NB4 (cell line): ENCODE measurements at regions not wholly inside any gene's neighbourhood (a gene's known extent, or its start where the extent isn't known, plus 50 kb on each side); places are given as distances from the start of the nearest gene placed in this dataset.

Experiments
- DNase-seq: peaks from one replicate; pipeline ENCODE4 v3.0.0; 2010; ENCODE audit warnings: low read depth
- H3K4me3 ChIP-seq: one replicate; pipeline ENCODE4 v1.5.1; 2011; ENCODE audit warnings: mild to moderate bottlenecking, low read depth, low read length, moderate library complexity
- CTCF ChIP-seq: IDR thresholded peaks from one replicate; pipeline ENCODE4 v1.5.1; 2012; ENCODE audit warnings: low read depth, low read length
- MYC ChIP-seq: IDR thresholded peaks from 2 replicates; pipeline ENCODE4 v1.6.1; 2011; ENCODE audit warnings: low read depth, low read length
- POLR2A ChIP-seq: IDR thresholded peaks from 2 replicates; pipeline ENCODE4 v1.6.1; 2011; ENCODE audit warnings: mild to moderate bottlenecking; ENCODE audit not compliant: insufficient read length; ENCODE audit errors: extremely low read depth
- TF ChIP-seq, protein P1 (sequence below): IDR thresholded peaks from 2 replicates; pipeline ENCODE4 v1.6.1; 2011; ENCODE audit warnings: low read depth, low read length

GRCh38 chr9:2263665-2264064 lies 248.5 kb downstream of the SMARCA2 start:
- TF ChIP-seq, protein P1, sequence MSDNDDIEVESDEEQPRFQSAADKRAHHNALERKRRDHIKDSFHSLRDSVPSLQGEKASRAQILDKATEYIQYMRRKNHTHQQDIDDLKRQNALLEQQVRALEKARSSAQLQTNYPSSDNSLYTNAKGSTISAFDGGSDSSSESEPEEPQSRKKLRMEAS = no peak
- TF ChIP-seq POLR2A = no peak
- TF ChIP-seq CTCF = no peak
- TF ChIP-seq MYC = no peak
- no peak overlapping the region for H3K4me3 ChIP-seq
- peak; percentile 70 for DNase-seq

DNA sequence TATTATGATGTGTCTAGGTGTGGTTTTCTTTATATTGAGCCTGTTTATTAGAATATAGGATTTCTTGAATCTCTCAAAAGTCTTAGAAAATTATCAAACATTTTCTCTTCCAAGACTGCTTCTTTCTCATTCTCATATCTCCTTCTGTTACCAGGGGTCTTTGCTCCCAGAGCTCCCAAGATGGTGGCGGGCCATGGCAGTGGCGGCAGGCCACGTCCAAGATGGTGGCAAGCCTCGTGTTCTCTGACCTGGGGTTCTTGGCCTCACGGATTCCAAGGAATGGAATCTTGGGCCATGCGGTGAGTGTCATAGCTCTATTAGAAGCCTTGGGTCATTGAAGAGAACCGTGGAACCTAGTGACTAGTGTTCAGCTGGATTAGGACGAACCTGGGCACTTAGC lies 248.9 kb downstream of the SMARCA2 start:
- no peak for DNase-seq
- H3K4me3 ChIP-seq = no peak overlapping the region
- TF ChIP-seq, protein P1 = no peak
- TF ChIP-seq MYC (no peak), CTCF (no peak)

DNA sequence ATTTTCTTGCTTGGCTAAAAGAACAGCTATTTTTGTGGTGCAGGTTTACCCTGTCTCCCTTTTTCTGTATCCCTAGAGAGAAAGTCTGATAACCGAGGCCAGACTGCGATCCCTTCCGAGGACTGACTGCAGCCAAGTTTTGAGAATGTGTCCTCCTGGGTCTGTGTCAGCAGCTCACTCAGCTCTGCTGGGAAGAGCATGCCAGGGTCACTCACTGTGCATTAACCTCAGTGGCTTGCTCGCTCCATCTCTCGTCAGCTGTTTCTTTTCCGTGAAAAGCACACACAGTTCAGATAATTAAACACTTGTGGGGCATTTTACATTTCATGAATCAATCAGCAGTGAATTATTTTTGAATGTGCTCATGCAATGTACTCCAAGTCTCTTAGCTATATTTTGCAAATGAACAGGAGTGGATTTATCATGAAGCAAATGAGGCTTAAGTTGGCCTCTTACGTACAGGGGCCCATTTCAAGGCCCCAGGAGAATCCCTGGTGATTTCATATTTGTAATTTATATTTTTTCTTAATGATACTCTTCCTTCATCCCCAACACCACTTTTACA lies 252.1 kb downstream of the SMARCA2 start:
- TF ChIP-seq CTCF (no peak), POLR2A (no peak), MYC (no peak)
- TF ChIP-seq, protein P1 = no peak
- H3K4me3 ChIP-seq = no peak overlapping the region
- no peak for DNase-seq

DNA sequence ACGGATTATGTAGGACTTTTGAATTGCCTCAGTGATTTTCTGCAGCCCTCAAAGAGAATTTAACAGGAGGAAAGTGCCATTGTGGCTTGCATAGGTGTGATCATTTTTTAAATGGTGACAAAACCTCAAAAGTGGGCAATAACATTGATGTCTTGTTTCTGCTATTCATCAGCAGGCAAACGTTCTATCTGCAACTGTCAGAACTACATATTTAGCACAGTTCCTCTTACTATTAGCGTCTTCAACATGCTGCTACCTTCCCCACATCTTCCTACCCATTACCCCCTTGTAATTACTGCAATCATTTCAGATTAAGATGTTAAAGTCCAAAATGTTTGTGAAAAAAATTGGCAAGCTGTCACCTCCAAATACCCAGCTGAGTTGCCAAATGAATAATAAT lies 254.6 kb downstream of the SMARCA2 start:
- H3K4me3 ChIP-seq = no peak overlapping the region
- no peak for DNase-seq
- TF ChIP-seq POLR2A (no peak), CTCF (no peak), MYC (no peak)

DNA sequence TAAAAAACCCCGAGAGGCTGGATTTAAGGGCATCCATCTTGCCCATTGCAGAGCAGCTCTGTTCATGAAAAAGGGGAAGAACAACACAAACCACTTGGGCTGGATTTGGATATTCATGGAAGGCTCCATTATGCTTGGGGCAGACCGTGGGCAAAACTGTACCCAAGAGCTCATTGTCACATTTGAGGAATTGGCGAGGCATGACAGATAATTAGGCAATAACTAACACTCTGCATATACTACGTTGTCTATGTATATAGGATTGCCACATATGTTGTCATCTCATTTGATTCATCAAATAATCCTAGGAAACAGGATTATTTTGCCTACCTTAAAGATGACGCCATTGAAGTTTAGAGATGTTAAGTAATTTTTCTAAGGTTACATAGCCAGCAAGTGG lies 255.4 kb downstream of the SMARCA2 start:
- DNase-seq = no peak

More for the DNA sequence above, 255.4 kb downstream of the SMARCA2 start:
- TF ChIP-seq, protein P1 = no peak
- TF ChIP-seq POLR2A (no peak), MYC (no peak), CTCF (no peak)
- no peak overlapping the region for H3K4me3 ChIP-seq
